ENCODE measurements at regions not wholly inside any gene's neighbourhood (a gene's known extent, or its start where the extent isn't known, plus 50 kb on each side); places are given as distances from the start of the nearest gene placed in this dataset.
A peak's percentile ranks its signal among the peaks of the same experiment; 100 is the strongest.

- no peaks in the 10 kb centered on the region for H3K9me3 ChIP-seq
- no peak for DNase-seq
- no peak for TF ChIP-seq POLR2A (IDR thresholded peaks at IDR 0.05)
- TF ChIP-seq POLR2AphosphoS5 (IDR thresholded peaks at IDR 0.05) = no peak
- peaks cover 2 to 40% (median 26%) of the 10 kb centered on the region in 4 donors for H3K4me1 ChIP-seq
- no peaks in the 10 kb centered on the region for H3K27me3 ChIP-seq
- intact Hi-C loops (cut with DNase I) = no loop called here
- H3K27ac ChIP-seq = peak overlapping the region in 2 of 4 donors; percentile 75 to 76
- no peaks in the 10 kb centered on the region for H3K36me3 ChIP-seq
- H3K4me3 ChIP-seq = no peak overlapping the region
- WGBS, 2 donors = 90 to 92% methylated on average over 44 of the region's 44 CpGs
Measured at GRCh38 chr9:129400001-129400970, 220.6 kb downstream of the C9orf50 start.

GRCh38 chr9:129399634-129399990 lies 221.3 kb downstream of the C9orf50 start:
- TF ChIP-seq EP300 (IDR thresholded peaks at IDR 0.05) = no peak
- TF ChIP-seq POLR2AphosphoS5 (IDR thresholded peaks at IDR 0.05) = no peak
- no peak for TF ChIP-seq POLR2A (IDR thresholded peaks at IDR 0.05)
- no peak for TF ChIP-seq CTCF (IDR thresholded peaks at IDR 0.05)
- H3K27me3 ChIP-seq = no peaks in the 10 kb centered on the region
- no peak overlapping the region for H3K4me3 ChIP-seq
- no peaks in the 10 kb centered on the region for H3K36me3 ChIP-seq
- no peak for DNase-seq
- no peak overlapping the region for H3K27ac ChIP-seq
- 64 to 67% methylated on average over 8 of the region's 8 CpGs for WGBS, 2 donors
- intact Hi-C loops (cut with DNase I) = no loop called here
- peaks cover 2 to 34% (median 22%) of the 10 kb centered on the region in 4 donors for H3K4me1 ChIP-seq
- no peaks in the 10 kb centered on the region for H3K9me3 ChIP-seq

- 75 to 84% methylated on average over 21 of the region's 21 CpGs for WGBS, 2 donors
- no peak for TF ChIP-seq POLR2A (IDR thresholded peaks at IDR 0.05)
- no peak for TF ChIP-seq POLR2AphosphoS5 (IDR thresholded peaks at IDR 0.05)
- no peak for TF ChIP-seq CTCF (IDR thresholded peaks at IDR 0.05)
- no peak for TF ChIP-seq EP300 (IDR thresholded peaks at IDR 0.05)
- Histone ChIP-seq H3K27ac (no peak overlapping the region), H3K36me3 (no peaks in the 10 kb centered on the region), H3K4me1 (peaks cover 2 to 28% (median 20%) of the 10 kb centered on the region in 4 donors), H3K9me3 (no peaks in the 10 kb centered on the region), H3K27me3 (no peaks in the 10 kb centered on the region), H3K4me3 (no peak overlapping the region)
- no peak for DNase-seq
- intact Hi-C loops (cut with DNase I) = no loop called here
Measured at GRCh38 chr9:129398961-129399633, 221.0 kb upstream of the IER5L start.

GRCh38 chr9:129398101-129398960 lies 220.3 kb upstream of the IER5L start:
- no peaks in the 10 kb centered on the region for H3K9me3 ChIP-seq
- WGBS, 2 donors = 79 to 88% methylated on average over 20 of the region's 20 CpGs
- H3K27me3 ChIP-seq = no peaks in the 10 kb centered on the region
- no peak overlapping the region for H3K27ac ChIP-seq
- TF ChIP-seq EP300 (IDR thresholded peaks at IDR 0.05) = no peak
- no peak for TF ChIP-seq POLR2AphosphoS5 (IDR thresholded peaks at IDR 0.05)
- no peak for TF ChIP-seq POLR2A (IDR thresholded peaks at IDR 0.05)
- TF ChIP-seq CTCF (IDR thresholded peaks at IDR 0.05) = no peak
- no peaks in the 10 kb centered on the region for H3K36me3 ChIP-seq
- H3K4me3 ChIP-seq = no peak overlapping the region
- peaks cover 2 to 21% (median 18%) of the 10 kb centered on the region in 4 donors for H3K4me1 ChIP-seq
- no peak for DNase-seq
- intact Hi-C loops (cut with DNase I) = no loop called here
